PC-3 (cell line): ENCODE measurements at regions not wholly inside any gene's neighbourhood (a gene's known extent, or its start where the extent isn't known, plus 50 kb on each side); places are given as distances from the start of the nearest gene placed in this dataset.

ENCODE experiments used
- EZH2 ChIP-seq: fragments of 300-600 bp; sonication (generic); IDR thresholded peaks from one replicate; pipeline ENCODE4 v1.6.1; 2017; ENCODE audit warnings: antibody characterized with exemption, mild to moderate bottlenecking, low read length; ENCODE audit not compliant: unreplicated experiment
- TF ChIP-seq, protein P1 (sequence below): fragments of 300-600 bp; sonication (generic); conservative IDR thresholded peaks from 2 replicates; pipeline ENCODE4 v1.5.1; 2017; ENCODE audit warnings: antibody characterized with exemption, low read depth, mild to moderate bottlenecking, low read length

DNA sequence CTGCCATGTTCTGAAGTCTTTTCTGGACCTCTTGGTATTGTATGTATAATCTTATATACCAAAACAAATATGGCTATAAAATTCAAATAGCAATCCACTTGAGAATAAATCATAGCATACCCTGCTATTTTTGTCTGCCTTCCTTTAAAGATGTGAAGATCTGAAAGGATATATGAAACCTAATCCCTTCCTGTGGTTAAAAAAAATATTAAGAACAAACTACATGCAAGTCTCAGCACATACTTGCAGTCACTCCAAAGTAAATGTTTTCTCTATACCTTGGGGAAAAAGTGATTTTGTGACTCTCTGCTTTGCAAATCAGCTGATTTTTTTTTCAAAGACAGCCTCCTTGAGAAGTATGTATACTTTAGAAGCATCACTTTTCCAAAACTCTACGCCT, 322.9 kb downstream of the ANKRD50 start:
- TF ChIP-seq, protein P1, sequence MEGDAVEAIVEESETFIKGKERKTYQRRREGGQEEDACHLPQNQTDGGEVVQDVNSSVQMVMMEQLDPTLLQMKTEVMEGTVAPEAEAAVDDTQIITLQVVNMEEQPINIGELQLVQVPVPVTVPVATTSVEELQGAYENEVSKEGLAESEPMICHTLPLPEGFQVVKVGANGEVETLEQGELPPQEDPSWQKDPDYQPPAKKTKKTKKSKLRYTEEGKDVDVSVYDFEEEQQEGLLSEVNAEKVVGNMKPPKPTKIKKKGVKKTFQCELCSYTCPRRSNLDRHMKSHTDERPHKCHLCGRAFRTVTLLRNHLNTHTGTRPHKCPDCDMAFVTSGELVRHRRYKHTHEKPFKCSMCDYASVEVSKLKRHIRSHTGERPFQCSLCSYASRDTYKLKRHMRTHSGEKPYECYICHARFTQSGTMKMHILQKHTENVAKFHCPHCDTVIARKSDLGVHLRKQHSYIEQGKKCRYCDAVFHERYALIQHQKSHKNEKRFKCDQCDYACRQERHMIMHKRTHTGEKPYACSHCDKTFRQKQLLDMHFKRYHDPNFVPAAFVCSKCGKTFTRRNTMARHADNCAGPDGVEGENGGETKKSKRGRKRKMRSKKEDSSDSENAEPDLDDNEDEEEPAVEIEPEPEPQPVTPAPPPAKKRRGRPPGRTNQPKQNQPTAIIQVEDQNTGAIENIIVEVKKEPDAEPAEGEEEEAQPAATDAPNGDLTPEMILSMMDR, result no peak
- no peak for TF ChIP-seq EZH2
